Stomach (tissue), 4 donors: ENCODE measurements at regions not wholly inside any gene's neighbourhood (a gene's known extent, or its start where the extent isn't known, plus 50 kb on each side); places are given as distances from the start of the nearest gene placed in this dataset.

Source experiments
- CTCF ChIP-seq, 7 experiments: fragments of 450-650 bp in 4 of 7; fragments of 200-600 bp in 3 of 7; sonication (generic) in 3 of 7; IDR thresholded peaks; one replicate each; pipeline ENCODE4 v1.5.1; 2016 to 2019; ENCODE audit warnings: antibody characterized with exemption in 7 of 7, control low read depth in 2 of 7, mild to moderate bottlenecking in 1 of 7
- EP300 ChIP-seq: sonication (generic); formaldehyde crosslinking; IDR thresholded peaks from one replicate; pipeline ENCODE4 v1.6.1; 2017; ENCODE audit warnings: antibody characterized with exemption

- TF ChIP-seq EP300 = no peak
- no peak for TF ChIP-seq CTCF (IDR thresholded peaks at IDR 0.05)
Observed at GRCh38 chr1:116847190-116847589, 62.5 kb upstream of the PTGFRN start.
